ENCODE measurements at regions not wholly inside any gene's neighbourhood (a gene's known extent, or its start where the extent isn't known, plus 50 kb on each side); places are given as distances from the start of the nearest gene placed in this dataset.

- TF ChIP-seq SUZ12 (IDR thresholded peaks at IDR 0.05; ENCODE audit: extremely low read depth, insufficient read depth, insufficient read length) (no peak), YY1 (IDR thresholded peaks at IDR 0.05; ENCODE audit: insufficient read depth, insufficient read length) (no peak), ZNF274 (IDR thresholded peaks at IDR 0.05; ENCODE audit: low read depth, low read length) (no peak)
Observed at GRCh38 chr1:213908521-213908920, 79.3 kb upstream of the PROX1 start.
